HCT116 (cell line): ENCODE measurements at regions not wholly inside any gene's neighbourhood (a gene's known extent, or its start where the extent isn't known, plus 50 kb on each side); places are given as distances from the start of the nearest gene placed in this dataset.
"Not testable (repeated sequence)": the region's sequence is repeated elsewhere in the genome, so short reads cannot be mapped to it uniquely, and the experiment has no call there.

Experiments
- ATAC-seq: fragments of 200-7000 bp; cut with Tn5 transposase; 2 replicates; pipeline ENCODE4 v1.9.1; 2020; ENCODE audit warnings: mild to moderate bottlenecking, moderate library complexity
- BruUV-seq: library from RNA; stranded (reverse); fragments of 400-500 nt; replicated peaks from 2 replicates; lab custom pipeline; 2021; lab: Mats Ljungman, UMichigan
- CTCF ChIA-PET: fragments of 300-600 bp; sonication (Branson Sonifier 250); formaldehyde crosslinking; loops from one replicate; lab custom pipeline; 2021; ENCODE audit warnings: antibody characterized with exemption; lab: Charles Lee
- POLR2A ChIA-PET: fragments of 300-600, 350-600 bp; sonication (Branson Sonifier 250); formaldehyde crosslinking; loops from one replicate; lab custom pipeline; 2021; ENCODE audit warnings: antibody characterized with exemption; lab: Charles Lee
- RAD21 ChIA-PET, 2 experiments: fragments of 300-600 bp; sonication (Branson Sonifier 250); formaldehyde crosslinking; loops; one replicate each; lab custom pipeline; 2023; ENCODE audit warnings: low total read pairs in 2 of 2; ENCODE audit not compliant: uncharacterized antibody in 2 of 2, unreplicated experiment in 2 of 2, low non-redundant PET in 1 of 2; lab: Charles Lee
- DNase-seq: peaks from one replicate; pipeline ENCODE4 v3.0.0-alpha.2; 2010; ENCODE audit warnings: low read depth, low spot score
- H2AFZ ChIP-seq: fragments of 200-600 bp; shearing (Covaris generic), sonication (generic); 2 replicates; pipeline ENCODE4 v1.6.1; 2017; ENCODE audit warnings: low read depth, mixed run types, mixed read lengths, antibody characterized with exemption, low read length; ENCODE audit not compliant: poor library complexity, severe bottlenecking
- H3K27ac ChIP-seq: 2 replicates; pipeline ENCODE4 v1.5.1; 2012; ENCODE audit warnings: low read depth, low read length
- H3K27me3 ChIP-seq: fragments of 200-600 bp; sonication (generic); 2 replicates; pipeline ENCODE4 v1.6.1; 2016; ENCODE audit warnings: mixed run types, low read length, mixed read lengths; ENCODE audit not compliant: insufficient read depth
- H3K36me3 ChIP-seq, 2 experiments: fragments of 200-500 bp in 1 of 2; fragments of 200-600 bp in 1 of 2; sonication (Bioruptor generic) in 1 of 2; sonication (generic) in 1 of 2; 2 replicates each; pipeline versions ENCODE4 v1.5.1 to v1.6.1; 2014 to 2016; ENCODE audit warnings: low read length in 2 of 2, inconsistent platforms in 1 of 2, mixed read lengths in 1 of 2, mixed run types in 1 of 2; ENCODE audit not compliant: insufficient read depth in 2 of 2, control insufficient read depth in 1 of 2
- H3K4me1 ChIP-seq, 2 experiments: fragments of 200-600 bp in 1 of 2; sonication (generic) in 1 of 2; 2 replicates each; pipeline versions ENCODE4 v1.5.1 to v1.6.1; 2012 to 2017; ENCODE audit warnings: low read length in 2 of 2, inconsistent platforms in 1 of 2, mild to moderate bottlenecking in 1 of 2, mixed read lengths in 1 of 2, mixed run types in 1 of 2, moderate library complexity in 1 of 2; ENCODE audit not compliant: insufficient read depth in 2 of 2, control insufficient read depth in 1 of 2
- H3K4me2 ChIP-seq: fragments of 200-600 bp; sonication (generic); 2 replicates; pipeline ENCODE4 v1.6.1; 2017; ENCODE audit warnings: mixed run types, low read length, mixed read lengths
- H3K4me3 ChIP-seq, 2 experiments: fragments of 200-600 bp in 1 of 2; sonication (generic) in 1 of 2; replicated peaks in 1 of 2; 2 replicates each; pipeline ENCODE4 v1.5.1; 2011 to 2016; ENCODE audit warnings: low read length in 2 of 2, control low read depth in 1 of 2, low read depth in 1 of 2, mild to moderate bottlenecking in 1 of 2, mixed read lengths in 1 of 2, mixed run types in 1 of 2
- H3K79me2 ChIP-seq: fragments of 200-600 bp; sonication (generic); 2 replicates; pipeline ENCODE4 v1.6.1; 2017; ENCODE audit warnings: mild to moderate bottlenecking, mixed run types, low read length, moderate library complexity, mixed read lengths; ENCODE audit not compliant: insufficient read depth
- H3K9ac ChIP-seq: fragments of 200-600 bp; sonication (generic); 2 replicates; pipeline ENCODE4 v1.6.1; 2016; ENCODE audit warnings: low read length, mixed read lengths
- H3K9me2 ChIP-seq: fragments of 200-600 bp; sonication (generic), shearing (Covaris generic); 2 replicates; pipeline ENCODE4 v1.6.1; 2017; ENCODE audit warnings: mixed run types, mild to moderate bottlenecking, moderate library complexity; ENCODE audit not compliant: insufficient read depth
- H3K9me3 ChIP-seq, 2 experiments: fragments of 200-500 bp in 1 of 2; fragments of 200-600 bp in 1 of 2; sonication (Bioruptor generic) in 1 of 2; sonication (generic) in 1 of 2; 2 replicates each; pipeline ENCODE4 v1.6.1; 2014 to 2017; ENCODE audit warnings: low read length in 2 of 2, mixed read lengths in 2 of 2, inconsistent platforms in 1 of 2, low read depth in 1 of 2, mild to moderate bottlenecking in 1 of 2, mixed run types in 1 of 2, moderate library complexity in 1 of 2; ENCODE audit not compliant: control insufficient read depth in 1 of 2, insufficient read depth in 1 of 2
- H4K20me1 ChIP-seq: fragments of 200-600 bp; sonication (generic), shearing (Covaris generic); 2 replicates; pipeline ENCODE4 v1.6.1; 2017; ENCODE audit warnings: mixed run types, mild to moderate bottlenecking, moderate library complexity; ENCODE audit not compliant: insufficient read depth
- CTCF ChIP-seq, 3 experiments: fragments of 200-600 bp in 1 of 3; sonication (generic) in 1 of 3; IDR thresholded peaks in 2 of 3; conservative IDR thresholded peaks in 1 of 3; 2 replicates each; pipeline ENCODE4 v1.5.1; 2012 to 2017; ENCODE audit warnings: low read depth in 2 of 3, low read length in 2 of 3, antibody characterized with exemption in 1 of 3, borderline replicate concordance in 1 of 3, control low read depth in 1 of 3, mild to moderate bottlenecking in 1 of 3, mixed read lengths in 1 of 3, mixed run types in 1 of 3, moderate library complexity in 1 of 3; ENCODE audit not compliant: insufficient read depth in 1 of 3
- EZH2phosphoT487 ChIP-seq: fragments of 200-600 bp; IDR thresholded peaks from 2 replicates; pipeline ENCODE4 v1.6.1; 2018; ENCODE audit warnings: antibody characterized with exemption, borderline replicate concordance
- RAD21 ChIP-seq: IDR thresholded peaks from 2 replicates; pipeline ENCODE4 v1.6.1; 2012; ENCODE audit warnings: low read depth, mild to moderate bottlenecking
- TCF7L2 ChIP-seq: IDR thresholded peaks from 2 replicates; pipeline ENCODE4 v1.7.0; 2011; ENCODE audit warnings: borderline replicate concordance, inconsistent platforms; ENCODE audit not compliant: insufficient read depth, insufficient read length; ENCODE audit errors: extremely low read depth
- ZBTB33 ChIP-seq: IDR thresholded peaks from 2 replicates; pipeline ENCODE4 v1.6.1; 2011; ENCODE audit warnings: mild to moderate bottlenecking, low read length, moderate library complexity; ENCODE audit not compliant: insufficient replicate concordance; ENCODE audit errors: extremely low read depth
- intact Hi-C: fragments of 100-400 bp; cut with micrococcal nuclease; formaldehyde crosslinking; loops from 2 replicates; pipeline ENCODE4 v1.10.0; 2022

GRCh38 chr13:55160867-55161266 lies 1979.9 kb upstream of the PRR20A start:
- Histone ChIP-seq H3K79me2 (no peaks in the 10 kb centered on the region), H3K4me3 (no peak overlapping the region), H3K4me1 (no peaks in the 10 kb centered on the region), H3K4me2 (no peak overlapping the region), H3K36me3 (no peaks in the 10 kb centered on the region), H4K20me1 (no peaks in the 10 kb centered on the region; the same call in 1 of the 2 replicates), H3K27me3 (no peaks in the 10 kb centered on the region), H2AFZ (no peak overlapping the region), H3K9ac (no peak overlapping the region), H3K27ac (no peak overlapping the region), H3K9me3 (peaks cover 18 to 21% of the 10 kb centered on the region in 2 experiments; a peak in 2 of 4 replicates)
- no peak for ATAC-seq
- ChIA-PET RAD21 (no interaction called here), CTCF (no interaction called here)
- intact Hi-C loops: no loop called here
- DNase-seq: no peak
- no peak for TF ChIP-seq TCF7L2
- TF ChIP-seq, all 23 proteins: peak for 0
- no TSS peak for BruUV-seq
- POLR2A ChIA-PET: no interaction called here
- no peaks in the 10 kb centered on the region for H3K9me2 ChIP-seq

GRCh38 chr13:55178582-55178981 lies 1962.1 kb upstream of the PRR20A start:
- H3K9me3 ChIP-seq, CTCF ChIA-PET, RAD21 ChIA-PET, ATAC-seq, H4K20me1 ChIP-seq, intact Hi-C loops, H3K9ac ChIP-seq, H3K27me3 ChIP-seq, H2AFZ ChIP-seq, H3K36me3 ChIP-seq, H3K79me2 ChIP-seq, BruUV-seq, H3K4me1 ChIP-seq, H3K27ac ChIP-seq, POLR2A ChIA-PET, H3K4me2 ChIP-seq, H3K4me3 ChIP-seq, DNase-seq, H3K9me2 ChIP-seq: not testable (repeated sequence)

- Histone ChIP-seq H3K4me2 (no peak overlapping the region), H3K9me3 (peaks cover 12 to 19% of the 10 kb centered on the region in 2 experiments; a peak in 3 of 4 replicates), H3K9me2 (no peaks in the 10 kb centered on the region), H3K4me3 (no peak overlapping the region), H3K27ac (no peak overlapping the region), H3K4me1 (no peaks in the 10 kb centered on the region), H3K36me3 (no peaks in the 10 kb centered on the region), H4K20me1 (no peaks in the 10 kb centered on the region), H3K79me2 (no peaks in the 10 kb centered on the region), H3K27me3 (no peaks in the 10 kb centered on the region), H3K9ac (no peak overlapping the region), H2AFZ (no peak overlapping the region)
- ChIA-PET POLR2A (no interaction called here), RAD21 (no interaction called here), CTCF (no interaction called here)
- DNase-seq: no peak
- BruUV-seq: no TSS peak
- intact Hi-C loops: no loop called here
- no peak for ATAC-seq
- TF ChIP-seq EZH2phosphoT487: no peak
- TF ChIP-seq RAD21: no peak
- TF ChIP-seq ZBTB33: no peak
- no peak for TF ChIP-seq CTCF (IDR thresholded peaks at IDR 0.05 in 2 of 3, conservative IDR thresholded peaks at IDR 0.05 in 1 of 3; ENCODE audit: borderline replicate concordance in 1 of 3, insufficient read depth in 1 of 3, low read depth in 2 of 3, low read length in 2 of 3)
- TF ChIP-seq, all 23 proteins: peak for 0
These were observed 1949.7 kb upstream of the PRR20A start for GRCh38 chr13:55190996-55191395.
